Endothelial cell of umbilical vein (primary cell): ENCODE measurements at regions not wholly inside any gene's neighbourhood (a gene's known extent, or its start where the extent isn't known, plus 50 kb on each side); places are given as distances from the start of the nearest gene placed in this dataset.

ENCODE experiments used
- EZH2 ChIP-seq: IDR thresholded peaks from 2 replicates; pipeline ENCODE4 v1.6.1; 2012; ENCODE audit warnings: borderline replicate concordance, low read depth, mild to moderate bottlenecking, moderate library complexity, low read length, inconsistent platforms; ENCODE audit not compliant: severe bottlenecking
- GATA2 ChIP-seq: IDR thresholded peaks from 2 replicates; pipeline ENCODE4 v1.7.0; 2011; ENCODE audit warnings: low read depth, mild to moderate bottlenecking, moderate library complexity, mixed read lengths, low read length; ENCODE audit not compliant: insufficient read length, insufficient read depth
- POLR2A ChIP-seq: IDR thresholded peaks from 2 replicates; pipeline ENCODE4 v1.6.1; 2012; ENCODE audit warnings: low read depth, mild to moderate bottlenecking, control low read depth, low read length
- POLR2AphosphoS5 ChIP-seq: IDR thresholded peaks from 2 replicates; pipeline ENCODE4 v1.6.1; 2012; ENCODE audit warnings: low read depth, mild to moderate bottlenecking, control low read depth, low read length, moderate library complexity; ENCODE audit not compliant: insufficient read depth
- TF ChIP-seq, protein P1 (sequence below), 2 donors: IDR thresholded peaks; 1 replicate in 1 of 2; 2 replicates in 1 of 2; pipeline ENCODE4 v1.5.1; 2011; ENCODE audit warnings: low read length in 2 of 2, mild to moderate bottlenecking in 2 of 2, moderate library complexity in 2 of 2, control low read depth in 1 of 2, inconsistent platforms in 1 of 2, low read depth in 1 of 2; ENCODE audit not compliant: insufficient read depth in 1 of 2; ENCODE audit errors: extremely low read depth in 1 of 2
- TF ChIP-seq, protein P2 (sequence below): IDR thresholded peaks from 2 replicates; pipeline ENCODE4 v1.6.1; 2011; ENCODE audit not compliant: insufficient read depth, insufficient read length

GRCh38 chrX:112520124-112520523 lies 159.6 kb downstream of the LHFPL1 start:
- TF ChIP-seq, protein P1, sequence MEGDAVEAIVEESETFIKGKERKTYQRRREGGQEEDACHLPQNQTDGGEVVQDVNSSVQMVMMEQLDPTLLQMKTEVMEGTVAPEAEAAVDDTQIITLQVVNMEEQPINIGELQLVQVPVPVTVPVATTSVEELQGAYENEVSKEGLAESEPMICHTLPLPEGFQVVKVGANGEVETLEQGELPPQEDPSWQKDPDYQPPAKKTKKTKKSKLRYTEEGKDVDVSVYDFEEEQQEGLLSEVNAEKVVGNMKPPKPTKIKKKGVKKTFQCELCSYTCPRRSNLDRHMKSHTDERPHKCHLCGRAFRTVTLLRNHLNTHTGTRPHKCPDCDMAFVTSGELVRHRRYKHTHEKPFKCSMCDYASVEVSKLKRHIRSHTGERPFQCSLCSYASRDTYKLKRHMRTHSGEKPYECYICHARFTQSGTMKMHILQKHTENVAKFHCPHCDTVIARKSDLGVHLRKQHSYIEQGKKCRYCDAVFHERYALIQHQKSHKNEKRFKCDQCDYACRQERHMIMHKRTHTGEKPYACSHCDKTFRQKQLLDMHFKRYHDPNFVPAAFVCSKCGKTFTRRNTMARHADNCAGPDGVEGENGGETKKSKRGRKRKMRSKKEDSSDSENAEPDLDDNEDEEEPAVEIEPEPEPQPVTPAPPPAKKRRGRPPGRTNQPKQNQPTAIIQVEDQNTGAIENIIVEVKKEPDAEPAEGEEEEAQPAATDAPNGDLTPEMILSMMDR (IDR thresholded peaks at IDR 0.05; ENCODE audit: extremely low read depth in 1 of 2, insufficient read depth in 1 of 2, low read depth in 1 of 2, low read length in 2 of 2): no peak
- no peak for TF ChIP-seq POLR2AphosphoS5
- TF ChIP-seq POLR2A: no peak
- TF ChIP-seq GATA2: no peak
- no peak for TF ChIP-seq EZH2
- TF ChIP-seq, protein P2, sequence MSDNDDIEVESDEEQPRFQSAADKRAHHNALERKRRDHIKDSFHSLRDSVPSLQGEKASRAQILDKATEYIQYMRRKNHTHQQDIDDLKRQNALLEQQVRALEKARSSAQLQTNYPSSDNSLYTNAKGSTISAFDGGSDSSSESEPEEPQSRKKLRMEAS: no peak
